ENCODE measurements at regions not wholly inside any gene's neighbourhood (a gene's known extent, or its start where the extent isn't known, plus 50 kb on each side); places are given as distances from the start of the nearest gene placed in this dataset.
"Not testable (repeated sequence)": the region's sequence is repeated elsewhere in the genome, so short reads cannot be mapped to it uniquely, and the experiment has no call there.

DNA sequence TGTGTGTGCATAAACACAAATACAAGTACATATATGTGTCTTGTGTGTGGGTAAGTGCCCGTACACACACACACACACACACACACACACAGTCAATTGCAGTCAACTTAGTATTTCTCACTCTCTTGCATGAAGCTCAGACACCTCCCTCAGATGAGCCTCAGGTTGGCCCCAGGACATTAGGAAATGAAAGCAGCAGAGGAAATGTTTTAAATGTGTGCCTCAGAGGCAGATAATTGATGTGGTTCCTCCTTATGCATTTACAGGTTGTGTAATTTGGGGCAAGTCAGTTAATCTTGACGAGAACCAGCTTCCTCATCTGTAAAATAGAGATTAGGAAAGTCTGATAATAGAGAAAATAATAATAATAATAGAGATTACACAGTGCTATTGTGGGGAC lies 814.0 kb upstream of the ID2 start:
- Histone ChIP-seq H3K27ac (ENCODE audit: low read length) (no peak overlapping the region), H3K9me3 (ENCODE audit: control insufficient read depth, low read depth, low read length) (no peaks in the 10 kb centered on the region), H3K4me1 (ENCODE audit: control insufficient read depth, insufficient read depth, low read length) (no peaks in the 10 kb centered on the region), H3K27me3 (ENCODE audit: control insufficient read depth, insufficient read depth, low read length) (no peaks in the 10 kb centered on the region), H3K4me3 (ENCODE audit: low read length) (no peak overlapping the region), H3K36me3 (ENCODE audit: control insufficient read depth, insufficient read depth, low read length) (no peaks in the 10 kb centered on the region)
- WGBS (ENCODE audit: insufficient coverage, low lambda C conversion rate) = no CpG with 5 or more reads among the region's 2 CpGs
- DNase-seq = no peak

- 83% methylated on average over 2 of the region's 6 CpGs for WGBS (ENCODE audit: insufficient coverage, low lambda C conversion rate)
- no peaks in the 10 kb centered on the region for H3K36me3 ChIP-seq (ENCODE audit: control insufficient read depth, insufficient read depth, low read length)
- H3K4me3 ChIP-seq (ENCODE audit: low read length) = no peak overlapping the region
These were observed 813.0 kb upstream of the ID2 start for GRCh38 chr2:7868836-7869235.

DNA sequence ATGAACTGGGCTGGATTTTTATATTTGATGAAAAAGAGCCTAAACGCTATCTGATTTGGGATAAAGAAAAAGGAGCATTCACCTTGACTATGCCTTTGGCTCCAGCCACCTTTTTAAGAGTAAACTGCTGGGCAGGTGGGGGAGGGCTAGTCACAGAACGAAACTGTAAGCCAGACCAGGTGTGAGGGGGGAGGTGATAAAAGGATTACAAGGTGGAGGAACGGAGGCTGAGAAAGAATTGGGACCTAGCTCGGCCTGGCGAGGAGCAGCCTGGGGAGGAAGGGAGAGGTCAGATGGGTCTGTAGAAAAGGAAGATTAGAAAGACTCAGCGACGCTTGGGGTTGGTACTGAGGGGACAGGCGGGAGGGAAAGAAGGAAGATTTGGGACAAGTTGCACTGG lies 805.4 kb upstream of the ID2 start:
- H3K4me3 ChIP-seq (ENCODE audit: low read length); H3K4me1 ChIP-seq (ENCODE audit: control insufficient read depth, insufficient read depth, low read length); H3K9me3 ChIP-seq (ENCODE audit: control insufficient read depth, low read depth, low read length); H3K27me3 ChIP-seq (ENCODE audit: control insufficient read depth, insufficient read depth, low read length); DNase-seq; H3K27ac ChIP-seq (ENCODE audit: low read length); H3K36me3 ChIP-seq (ENCODE audit: control insufficient read depth, insufficient read depth, low read length): not testable (repeated sequence)
- no CpG with 5 or more reads among the region's 8 CpGs for WGBS (ENCODE audit: insufficient coverage, low lambda C conversion rate)

More at GRCh38 chr2:7868836-7869235, 813.0 kb upstream of the ID2 start:
- Histone ChIP-seq H3K27ac (ENCODE audit: low read length) (no peak overlapping the region), H3K9me3 (ENCODE audit: control insufficient read depth, low read depth, low read length) (no peaks in the 10 kb centered on the region), H3K27me3 (ENCODE audit: control insufficient read depth, insufficient read depth, low read length) (no peaks in the 10 kb centered on the region), H3K4me1 (ENCODE audit: control insufficient read depth, insufficient read depth, low read length) (no peaks in the 10 kb centered on the region)
- no peak for DNase-seq

DNA sequence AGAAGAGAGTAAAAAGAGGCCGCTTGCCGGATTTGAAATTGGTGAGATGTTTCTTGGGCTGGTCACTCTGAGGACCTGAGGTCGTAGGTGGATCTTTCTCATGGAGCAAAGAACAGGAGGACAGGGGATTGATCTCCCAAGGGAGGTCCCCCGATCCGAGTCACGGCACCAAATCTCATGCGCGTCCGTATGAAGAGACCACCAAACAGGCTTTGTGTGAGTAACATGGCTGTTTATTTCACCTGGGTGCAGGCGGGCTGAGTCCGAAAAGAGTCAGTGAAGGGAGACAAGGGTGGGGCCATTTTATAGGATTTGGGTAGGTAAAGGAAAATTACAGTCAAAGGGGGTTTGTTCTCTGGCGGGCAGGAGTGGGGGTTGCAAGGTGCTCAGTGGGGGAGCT lies 803.6 kb upstream of the ID2 start:
- not testable (repeated sequence) for H3K27ac ChIP-seq (ENCODE audit: low read length); H3K9me3 ChIP-seq (ENCODE audit: control insufficient read depth, low read depth, low read length); H3K4me3 ChIP-seq (ENCODE audit: low read length); H3K36me3 ChIP-seq (ENCODE audit: control insufficient read depth, insufficient read depth, low read length); DNase-seq; H3K27me3 ChIP-seq (ENCODE audit: control insufficient read depth, insufficient read depth, low read length); H3K4me1 ChIP-seq (ENCODE audit: control insufficient read depth, insufficient read depth, low read length)
- WGBS (ENCODE audit: insufficient coverage, low lambda C conversion rate) = no CpG with 5 or more reads among the region's 12 CpGs

- Histone ChIP-seq H3K36me3 (ENCODE audit: control insufficient read depth, insufficient read depth, low read length) (no peaks in the 10 kb centered on the region), H3K4me1 (ENCODE audit: control insufficient read depth, insufficient read depth, low read length) (peaks cover 6% of the 10 kb centered on the region), H3K9me3 (ENCODE audit: control insufficient read depth, low read depth, low read length) (no peaks in the 10 kb centered on the region), H3K4me3 (ENCODE audit: low read length) (no peak overlapping the region), H3K27ac (ENCODE audit: low read length) (no peak overlapping the region), H3K27me3 (ENCODE audit: control insufficient read depth, insufficient read depth, low read length) (no peaks in the 10 kb centered on the region)
- WGBS (ENCODE audit: insufficient coverage, low lambda C conversion rate) = no CpG with 5 or more reads among the region's 12 CpGs
- peak; percentile 36 to 61 for DNase-seq
These were observed 802.9 kb upstream of the ID2 start for GRCh38 chr2:7878786-7879482.

- H3K36me3 ChIP-seq (ENCODE audit: control insufficient read depth, insufficient read depth, low read length) = no peaks in the 10 kb centered on the region
- H3K27me3 ChIP-seq (ENCODE audit: control insufficient read depth, insufficient read depth, low read length) = no peaks in the 10 kb centered on the region
- DNase-seq = peak in 1 of 2 donors; percentile 64
- no peak overlapping the region for H3K4me3 ChIP-seq (ENCODE audit: low read length)
- no peaks in the 10 kb centered on the region for H3K9me3 ChIP-seq (ENCODE audit: control insufficient read depth, low read depth, low read length)
- H3K27ac ChIP-seq (ENCODE audit: low read length) = peak overlapping the region; percentile 9
- WGBS (ENCODE audit: insufficient coverage, low lambda C conversion rate) = no CpG with 5 or more reads among the region's 1 CpG
- H3K4me1 ChIP-seq (ENCODE audit: control insufficient read depth, insufficient read depth, low read length) = peaks cover 6% of the 10 kb centered on the region
These were observed 802.4 kb upstream of the ID2 start for GRCh38 chr2:7879483-7879835.

GRCh38 chr2:7880126-7880525 lies 801.7 kb upstream of the ID2 start:
- no peak overlapping the region for H3K4me3 ChIP-seq (ENCODE audit: low read length)
- no peaks in the 10 kb centered on the region for H3K36me3 ChIP-seq (ENCODE audit: control insufficient read depth, insufficient read depth, low read length)
- no peaks in the 10 kb centered on the region for H3K9me3 ChIP-seq (ENCODE audit: control insufficient read depth, low read depth, low read length)
- no peak overlapping the region for H3K27ac ChIP-seq (ENCODE audit: low read length)
- no peak for DNase-seq
- peaks cover 6% of the 10 kb centered on the region for H3K4me1 ChIP-seq (ENCODE audit: control insufficient read depth, insufficient read depth, low read length)
- 100% methylated on average over 1 of the region's 2 CpGs for WGBS (ENCODE audit: insufficient coverage, low lambda C conversion rate)
- H3K27me3 ChIP-seq (ENCODE audit: control insufficient read depth, insufficient read depth, low read length) = no peaks in the 10 kb centered on the region

GRCh38 chr2:7880566-7880965 lies 801.3 kb upstream of the ID2 start:
- WGBS (ENCODE audit: insufficient coverage, low lambda C conversion rate) = no CpG with 5 or more reads among the region's 2 CpGs
- H3K27ac ChIP-seq (ENCODE audit: low read length) = no peak overlapping the region

DNA sequence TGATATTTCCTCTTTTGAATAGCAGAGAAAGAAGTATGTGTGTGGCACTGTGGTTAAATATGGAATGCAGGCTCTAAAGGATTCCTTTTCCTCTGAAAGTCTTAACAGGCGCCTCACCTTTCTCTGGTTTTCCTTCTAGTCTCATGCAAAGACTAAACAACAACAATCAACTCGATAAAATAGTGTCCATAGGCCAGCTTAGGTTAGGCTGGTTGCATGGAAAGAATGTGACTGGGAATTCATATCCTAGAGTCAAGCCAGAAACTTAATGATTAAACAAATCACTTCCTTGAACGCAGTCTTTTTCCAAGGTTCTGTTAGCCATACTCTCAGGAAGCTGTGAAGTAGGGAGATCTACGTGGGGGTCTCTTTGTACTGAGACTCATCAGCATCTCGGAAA lies 800.8 kb upstream of the ID2 start:
- WGBS (ENCODE audit: insufficient coverage, low lambda C conversion rate) = no CpG with 5 or more reads among the region's 5 CpGs
- H3K27ac ChIP-seq (ENCODE audit: low read length) = no peak overlapping the region
- peaks cover 6% of the 10 kb centered on the region for H3K4me1 ChIP-seq (ENCODE audit: control insufficient read depth, insufficient read depth, low read length)
- no peak overlapping the region for H3K4me3 ChIP-seq (ENCODE audit: low read length)
- no peaks in the 10 kb centered on the region for H3K36me3 ChIP-seq (ENCODE audit: control insufficient read depth, insufficient read depth, low read length)
- no peaks in the 10 kb centered on the region for H3K27me3 ChIP-seq (ENCODE audit: control insufficient read depth, insufficient read depth, low read length)
- DNase-seq = peak in 1 of 2 donors; percentile 40
- H3K9me3 ChIP-seq (ENCODE audit: control insufficient read depth, low read depth, low read length) = no peaks in the 10 kb centered on the region

More at GRCh38 chr2:7880566-7880965, 801.3 kb upstream of the ID2 start:
- DNase-seq = no peak
- H3K27me3 ChIP-seq (ENCODE audit: control insufficient read depth, insufficient read depth, low read length) = no peaks in the 10 kb centered on the region
- no peak overlapping the region for H3K4me3 ChIP-seq (ENCODE audit: low read length)
- H3K9me3 ChIP-seq (ENCODE audit: control insufficient read depth, low read depth, low read length) = no peaks in the 10 kb centered on the region
- no peaks in the 10 kb centered on the region for H3K36me3 ChIP-seq (ENCODE audit: control insufficient read depth, insufficient read depth, low read length)
- H3K4me1 ChIP-seq (ENCODE audit: control insufficient read depth, insufficient read depth, low read length) = peaks cover 6% of the 10 kb centered on the region

- DNase-seq = no peak
- Histone ChIP-seq H3K36me3 (ENCODE audit: control insufficient read depth, insufficient read depth, low read length) (no peaks in the 10 kb centered on the region), H3K27ac (ENCODE audit: low read length) (no peak overlapping the region), H3K4me3 (ENCODE audit: low read length) (no peak overlapping the region), H3K9me3 (ENCODE audit: control insufficient read depth, low read depth, low read length) (no peaks in the 10 kb centered on the region), H3K4me1 (ENCODE audit: control insufficient read depth, insufficient read depth, low read length) (peaks cover 6% of the 10 kb centered on the region), H3K27me3 (ENCODE audit: control insufficient read depth, insufficient read depth, low read length) (no peaks in the 10 kb centered on the region)
- WGBS (ENCODE audit: insufficient coverage, low lambda C conversion rate) = no CpG with 5 or more reads among the region's 4 CpGs
These were observed 800.4 kb upstream of the ID2 start for GRCh38 chr2:7881466-7881865.

- Histone ChIP-seq H3K27me3 (ENCODE audit: control insufficient read depth, insufficient read depth, low read length) (no peaks in the 10 kb centered on the region), H3K4me3 (ENCODE audit: low read length) (no peak overlapping the region), H3K27ac (ENCODE audit: low read length) (no peak overlapping the region), H3K4me1 (ENCODE audit: control insufficient read depth, insufficient read depth, low read length) (peaks cover 9% of the 10 kb centered on the region), H3K9me3 (ENCODE audit: control insufficient read depth, low read depth, low read length) (no peaks in the 10 kb centered on the region), H3K36me3 (ENCODE audit: control insufficient read depth, insufficient read depth, low read length) (no peaks in the 10 kb centered on the region)
- DNase-seq = no peak
These were observed 799.6 kb upstream of the ID2 start for GRCh38 chr2:7882296-7882695.
